Endothelial cell of umbilical vein (primary cell): ENCODE measurements at regions not wholly inside any gene's neighbourhood (a gene's known extent, or its start where the extent isn't known, plus 50 kb on each side); places are given as distances from the start of the nearest gene placed in this dataset.

Source experiments
- BruUV-seq: library from RNA; stranded (reverse); fragments of 400-500 nt; replicated peaks from 2 replicates; lab custom pipeline; 2021; lab: Mats Ljungman, UMichigan
- CTCF ChIA-PET: fragments of 300-600, 350-600 bp; sonication (Branson Sonifier 250); formaldehyde crosslinking; loops from one replicate; lab custom pipeline; 2021; ENCODE audit warnings: antibody characterized with exemption, inconsistent platforms; lab: Charles Lee
- POLR2A ChIA-PET: fragments of 300-600, 350-600 bp; sonication (Branson Sonifier 250); formaldehyde crosslinking; loops from one replicate; lab custom pipeline; 2021; ENCODE audit warnings: antibody characterized with exemption, inconsistent platforms; lab: Charles Lee
- DNase-seq: peaks from one replicate; pipeline ENCODE4 v3.0.0-alpha.2; 2011; ENCODE audit warnings: low read depth, low spot score
- FAIRE-seq: peaks from 2 replicates; lab custom pipeline; 2011; peaks lifted over from hg19 to GRCh38; lab: Jason Lieb, UNC
- H2AFZ ChIP-seq: 2 replicates; pipeline ENCODE4 v1.6.0; 2012; ENCODE audit warnings: low read depth, low read length, control low read depth, inconsistent platforms
- H3K27ac ChIP-seq: 2 replicates; pipeline ENCODE4 v1.5.1; 2011; ENCODE audit warnings: low read depth, mild to moderate bottlenecking, control low read depth, low read length, moderate library complexity; ENCODE audit not compliant: insufficient read depth
- H3K27me3 ChIP-seq, 2 experiments: 2 replicates each; pipeline versions ENCODE4 v1.6.0 to v1.6.1; 2011; ENCODE audit warnings: low read length in 2 of 2, mixed read lengths in 1 of 2; ENCODE audit not compliant: control insufficient read depth in 2 of 2, insufficient read depth in 2 of 2
- H3K36me3 ChIP-seq, 2 experiments: 2 replicates in 1 of 2; 3 replicates in 1 of 2; pipeline ENCODE4 v1.5.1; 2011; ENCODE audit warnings: low read length in 2 of 2, mild to moderate bottlenecking in 1 of 2, moderate library complexity in 1 of 2; ENCODE audit not compliant: control insufficient read depth in 2 of 2, insufficient read depth in 2 of 2; ENCODE audit errors: extremely low read depth in 1 of 2
- H3K4me1 ChIP-seq: 3 replicates; pipeline ENCODE4 v1.5.1; 2011; ENCODE audit warnings: mild to moderate bottlenecking, low read length; ENCODE audit not compliant: control insufficient read depth, insufficient read depth; ENCODE audit errors: extremely low read depth
- H3K4me2 ChIP-seq: 2 replicates; pipeline ENCODE4 v1.6.1; 2011; ENCODE audit warnings: low read length, control low read depth, mixed read lengths; ENCODE audit not compliant: insufficient read depth
- H3K4me3 ChIP-seq, 3 experiments: fragments of 200-600 bp in 1 of 3; sonication (generic), shearing (Covaris generic) in 1 of 3; replicated peaks in 1 of 3; 2 replicates each; pipeline ENCODE4 v1.5.1; 2011 to 2016; ENCODE audit warnings: control low read depth in 3 of 3, low read length in 3 of 3, mild to moderate bottlenecking in 2 of 3, inconsistent platforms in 1 of 3, low read depth in 1 of 3, moderate library complexity in 1 of 3; ENCODE audit not compliant: insufficient read depth in 1 of 3
- H3K79me2 ChIP-seq: 2 replicates; pipeline ENCODE4 v1.6.0; 2012; ENCODE audit warnings: low read length, inconsistent platforms; ENCODE audit not compliant: control insufficient read depth, insufficient read depth
- H3K9ac ChIP-seq: replicated peaks from 2 replicates; pipeline ENCODE3; 2011; ENCODE audit warnings: low read length, control low read depth; ENCODE audit not compliant: insufficient read depth; ENCODE audit errors: extremely low read depth
- H3K9me1 ChIP-seq: replicated peaks from 3 replicates; pipeline ENCODE4 v1.6.0; 2011; ENCODE audit warnings: mild to moderate bottlenecking, low read length; ENCODE audit not compliant: control insufficient read depth, insufficient read depth; ENCODE audit errors: extremely low read depth
- H3K9me3 ChIP-seq: replicated peaks from 2 replicates; pipeline ENCODE4 v1.5.1; 2012; ENCODE audit warnings: low read length, inconsistent platforms; ENCODE audit not compliant: control insufficient read depth, insufficient read depth
- H4K20me1 ChIP-seq: replicated peaks from 2 replicates; pipeline ENCODE3; 2011; ENCODE audit warnings: mild to moderate bottlenecking, low read length; ENCODE audit not compliant: control insufficient read depth, insufficient read depth; ENCODE audit errors: extremely low read depth
- FOS ChIP-seq: IDR thresholded peaks from 2 replicates; pipeline ENCODE4 v1.6.1; 2011; ENCODE audit warnings: mild to moderate bottlenecking, low read length, moderate library complexity, borderline replicate concordance; ENCODE audit not compliant: insufficient read depth
- GATA2 ChIP-seq: IDR thresholded peaks from 2 replicates; pipeline ENCODE4 v1.7.0; 2011; ENCODE audit warnings: low read depth, mild to moderate bottlenecking, moderate library complexity, mixed read lengths, low read length; ENCODE audit not compliant: insufficient read length, insufficient read depth
- JUN ChIP-seq: IDR thresholded peaks from 2 replicates; pipeline ENCODE4 v1.6.1; 2011; ENCODE audit warnings: borderline replicate concordance, low read depth; ENCODE audit not compliant: insufficient read length, insufficient read depth
- MYC ChIP-seq: IDR thresholded peaks from one replicate; pipeline ENCODE4 v1.6.1; 2011; ENCODE audit warnings: mild to moderate bottlenecking, low read depth, low read length
- POLR2A ChIP-seq: IDR thresholded peaks from 2 replicates; pipeline ENCODE4 v1.6.1; 2012; ENCODE audit warnings: low read depth, mild to moderate bottlenecking, control low read depth, low read length
- POLR2AphosphoS5 ChIP-seq: IDR thresholded peaks from 2 replicates; pipeline ENCODE4 v1.6.1; 2012; ENCODE audit warnings: low read depth, mild to moderate bottlenecking, control low read depth, low read length, moderate library complexity; ENCODE audit not compliant: insufficient read depth
- dilution Hi-C: fragments of 300-500 bp; cut with MboI; formaldehyde crosslinking; loops from one replicate; pipeline ENCODE4 v1.15.0; 2019; ENCODE audit warnings: low sequenced_read_pairs; ENCODE audit not compliant: extremely low pct_ligation_motif_present
- intact Hi-C: fragments of 100-400 bp; cut with micrococcal nuclease; formaldehyde crosslinking; loops from one replicate; pipeline ENCODE4 v1.10.0; 2022
- TF ChIP-seq, protein P1 (sequence below), 2 donors: IDR thresholded peaks; 1 replicate in 1 of 2; 2 replicates in 1 of 2; pipeline ENCODE4 v1.5.1; 2011; ENCODE audit warnings: low read length in 2 of 2, mild to moderate bottlenecking in 2 of 2, moderate library complexity in 2 of 2, control low read depth in 1 of 2, inconsistent platforms in 1 of 2, low read depth in 1 of 2; ENCODE audit not compliant: insufficient read depth in 1 of 2; ENCODE audit errors: extremely low read depth in 1 of 2

DNA sequence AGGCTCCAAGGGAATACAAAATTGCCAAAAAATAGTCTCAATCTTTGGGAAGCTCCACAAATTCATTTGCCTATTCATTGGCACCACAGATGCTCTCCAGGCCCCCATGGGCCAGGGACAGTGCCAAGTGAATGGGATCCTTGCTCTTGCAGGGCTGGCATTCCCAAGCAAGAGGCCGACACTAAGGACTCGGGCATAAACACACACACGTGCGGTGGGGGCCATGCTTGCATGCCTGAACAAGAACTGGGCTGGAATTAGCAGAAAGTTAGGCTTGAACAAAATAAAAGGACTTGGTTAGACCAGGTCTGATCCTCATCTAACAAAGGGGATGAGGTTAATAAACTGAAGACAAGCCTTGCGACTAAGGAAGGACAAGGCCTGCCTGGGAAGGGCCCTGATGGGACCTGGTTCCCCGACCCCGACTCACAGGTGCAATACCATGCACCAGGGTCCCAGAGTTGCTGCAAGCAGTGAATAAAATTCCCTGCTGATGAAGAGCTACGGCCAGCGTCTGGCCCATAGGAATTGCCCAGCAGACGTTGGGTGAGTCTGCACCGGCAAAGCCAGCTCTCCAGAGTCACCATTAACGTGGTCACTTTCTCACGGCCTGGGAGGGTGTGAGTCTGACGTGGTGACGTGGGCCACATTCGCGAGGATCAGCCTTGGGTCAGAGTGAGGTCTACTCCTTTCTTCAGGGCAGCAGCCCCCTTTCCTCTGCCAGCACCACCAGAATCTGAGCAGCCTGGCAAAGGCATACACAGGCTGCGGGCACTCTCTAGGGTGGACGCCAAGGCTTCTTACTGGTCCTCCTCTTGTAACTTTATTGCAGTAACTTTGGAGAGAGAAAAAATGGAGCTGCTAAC, 77.4 kb upstream of the FCN1 start:
- BruUV-seq, result no TSS peak
- Histone ChIP-seq H4K20me1 (no peaks in the 10 kb centered on the region), H3K9ac (no peak overlapping the region), H3K27me3 (no peaks in the 10 kb centered on the region), H2AFZ (no peak overlapping the region), H3K9me1 (no peaks in the 10 kb centered on the region), H3K4me3 (no peak overlapping the region), H3K4me1 (no peaks in the 10 kb centered on the region), H3K36me3 (no peaks in the 10 kb centered on the region), H3K9me3 (no peaks in the 10 kb centered on the region), H3K27ac (no peak overlapping the region), H3K79me2 (no peaks in the 10 kb centered on the region), H3K4me2 (no peak overlapping the region)
- dilution Hi-C loops, result no loop called here
- FAIRE-seq, result no peak
- ChIA-PET CTCF (no interaction called here), POLR2A (no interaction called here)
- intact Hi-C loops, result no loop called here
- TF ChIP-seq, protein P1, sequence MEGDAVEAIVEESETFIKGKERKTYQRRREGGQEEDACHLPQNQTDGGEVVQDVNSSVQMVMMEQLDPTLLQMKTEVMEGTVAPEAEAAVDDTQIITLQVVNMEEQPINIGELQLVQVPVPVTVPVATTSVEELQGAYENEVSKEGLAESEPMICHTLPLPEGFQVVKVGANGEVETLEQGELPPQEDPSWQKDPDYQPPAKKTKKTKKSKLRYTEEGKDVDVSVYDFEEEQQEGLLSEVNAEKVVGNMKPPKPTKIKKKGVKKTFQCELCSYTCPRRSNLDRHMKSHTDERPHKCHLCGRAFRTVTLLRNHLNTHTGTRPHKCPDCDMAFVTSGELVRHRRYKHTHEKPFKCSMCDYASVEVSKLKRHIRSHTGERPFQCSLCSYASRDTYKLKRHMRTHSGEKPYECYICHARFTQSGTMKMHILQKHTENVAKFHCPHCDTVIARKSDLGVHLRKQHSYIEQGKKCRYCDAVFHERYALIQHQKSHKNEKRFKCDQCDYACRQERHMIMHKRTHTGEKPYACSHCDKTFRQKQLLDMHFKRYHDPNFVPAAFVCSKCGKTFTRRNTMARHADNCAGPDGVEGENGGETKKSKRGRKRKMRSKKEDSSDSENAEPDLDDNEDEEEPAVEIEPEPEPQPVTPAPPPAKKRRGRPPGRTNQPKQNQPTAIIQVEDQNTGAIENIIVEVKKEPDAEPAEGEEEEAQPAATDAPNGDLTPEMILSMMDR (IDR thresholded peaks at IDR 0.05; ENCODE audit: extremely low read depth in 1 of 2, insufficient read depth in 1 of 2, low read depth in 1 of 2, low read length in 2 of 2), result no peak
- DNase-seq, result no peak

DNA sequence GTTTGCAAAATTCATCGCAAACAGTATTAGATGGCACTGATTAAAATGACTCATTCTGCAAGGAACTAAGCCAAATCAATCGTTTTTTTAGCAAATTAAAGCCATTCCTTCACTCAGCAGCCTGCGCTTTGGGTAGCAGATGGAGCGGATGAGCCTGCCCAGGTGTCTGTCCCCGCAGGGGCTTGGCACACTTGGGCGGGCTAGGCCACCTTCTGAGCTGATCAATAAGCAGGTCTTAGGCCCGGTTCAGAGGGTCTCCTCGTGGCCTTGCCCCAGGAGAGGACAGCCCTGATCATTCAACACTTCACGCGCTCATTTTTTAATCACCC, 78.0 kb upstream of the FCN1 start:
- TF ChIP-seq POLR2AphosphoS5 (no peak), FOS (no peak), GATA2 (no peak), JUN (no peak), POLR2A (no peak), MYC (no peak)
- TF ChIP-seq, protein P1 (IDR thresholded peaks at IDR 0.05; ENCODE audit: extremely low read depth in 1 of 2, insufficient read depth in 1 of 2, low read depth in 1 of 2, low read length in 2 of 2), result no peak
- ChIA-PET POLR2A (no interaction called here), CTCF (no interaction called here)
- no peak overlapping the region for H3K9ac ChIP-seq
- H3K9me3 ChIP-seq, result no peaks in the 10 kb centered on the region
- FAIRE-seq, result no peak
- no peak for DNase-seq
- dilution Hi-C loops (no loop called here), intact Hi-C loops (no loop called here)
- no peaks in the 10 kb centered on the region for H3K36me3 ChIP-seq
- no peak overlapping the region for H3K4me3 ChIP-seq
- H3K27ac ChIP-seq, result no peak overlapping the region
- no peaks in the 10 kb centered on the region for H3K9me1 ChIP-seq
- no peaks in the 10 kb centered on the region for H3K27me3 ChIP-seq
- no peaks in the 10 kb centered on the region for H4K20me1 ChIP-seq
- BruUV-seq, result no TSS peak
- no peaks in the 10 kb centered on the region for H3K79me2 ChIP-seq
- H3K4me2 ChIP-seq, result no peak overlapping the region
- no peak overlapping the region for H2AFZ ChIP-seq
- H3K4me1 ChIP-seq, result no peaks in the 10 kb centered on the region
